Mammary epithelial cell (primary cell): ENCODE measurements at regions not wholly inside any gene's neighbourhood (a gene's known extent, or its start where the extent isn't known, plus 50 kb on each side); places are given as distances from the start of the nearest gene placed in this dataset.
"Not testable (repeated sequence)": the region's sequence is repeated elsewhere in the genome, so short reads cannot be mapped to it uniquely, and the experiment has no call there.

Experiments
- EZH2 ChIP-seq: IDR thresholded peaks from 2 replicates; pipeline ENCODE4 v1.6.1; 2012; ENCODE audit warnings: low read length, inconsistent platforms, borderline replicate concordance
- TF ChIP-seq, protein P1 (sequence below), 2 donors: IDR thresholded peaks in 1 of 2; conservative IDR thresholded peaks in 1 of 2; 2 replicates each; pipeline ENCODE4 v1.5.1; 2011 to 2012; ENCODE audit warnings: inconsistent platforms in 2 of 2, low read length in 2 of 2, mild to moderate bottlenecking in 2 of 2, control low read depth in 1 of 2, low read depth in 1 of 2; ENCODE audit not compliant: insufficient read depth in 1 of 2; ENCODE audit errors: extremely low read depth in 1 of 2

- TF ChIP-seq, protein P1, sequence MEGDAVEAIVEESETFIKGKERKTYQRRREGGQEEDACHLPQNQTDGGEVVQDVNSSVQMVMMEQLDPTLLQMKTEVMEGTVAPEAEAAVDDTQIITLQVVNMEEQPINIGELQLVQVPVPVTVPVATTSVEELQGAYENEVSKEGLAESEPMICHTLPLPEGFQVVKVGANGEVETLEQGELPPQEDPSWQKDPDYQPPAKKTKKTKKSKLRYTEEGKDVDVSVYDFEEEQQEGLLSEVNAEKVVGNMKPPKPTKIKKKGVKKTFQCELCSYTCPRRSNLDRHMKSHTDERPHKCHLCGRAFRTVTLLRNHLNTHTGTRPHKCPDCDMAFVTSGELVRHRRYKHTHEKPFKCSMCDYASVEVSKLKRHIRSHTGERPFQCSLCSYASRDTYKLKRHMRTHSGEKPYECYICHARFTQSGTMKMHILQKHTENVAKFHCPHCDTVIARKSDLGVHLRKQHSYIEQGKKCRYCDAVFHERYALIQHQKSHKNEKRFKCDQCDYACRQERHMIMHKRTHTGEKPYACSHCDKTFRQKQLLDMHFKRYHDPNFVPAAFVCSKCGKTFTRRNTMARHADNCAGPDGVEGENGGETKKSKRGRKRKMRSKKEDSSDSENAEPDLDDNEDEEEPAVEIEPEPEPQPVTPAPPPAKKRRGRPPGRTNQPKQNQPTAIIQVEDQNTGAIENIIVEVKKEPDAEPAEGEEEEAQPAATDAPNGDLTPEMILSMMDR (conservative IDR thresholded peaks at IDR 0.05 in 1 of 2, IDR thresholded peaks at IDR 0.05 in 1 of 2; ENCODE audit: extremely low read depth in 1 of 2, insufficient read depth in 1 of 2, low read depth in 1 of 2, low read length in 2 of 2) = not testable (repeated sequence)
- TF ChIP-seq EZH2 = not testable (repeated sequence)
Observed at GRCh38 chr14:106638786-106639452, 1112.5 kb downstream of the TMEM121 start.
